KMS-11 (cell line): ENCODE measurements at regions not wholly inside any gene's neighbourhood (a gene's known extent, or its start where the extent isn't known, plus 50 kb on each side); places are given as distances from the start of the nearest gene placed in this dataset.

ENCODE experiments used
- H2AFZ ChIP-seq: fragments of 200-600 bp; sonication (generic); 2 replicates; pipeline ENCODE4 v1.6.1; 2016; ENCODE audit warnings: antibody characterized with exemption, mixed run types, low read depth
- H3K27ac ChIP-seq: fragments of 200-600 bp; sonication (generic); 2 replicates; pipeline ENCODE4 v1.6.1; 2016; ENCODE audit warnings: mild to moderate bottlenecking, mixed run types
- H3K27me3 ChIP-seq: fragments of 200-600 bp; sonication (generic); 2 replicates; pipeline ENCODE4 v1.6.1; 2017; ENCODE audit warnings: mild to moderate bottlenecking, low read depth, mixed run types, moderate library complexity; ENCODE audit not compliant: insufficient read depth
- H3K36me3 ChIP-seq: fragments of 200-600 bp; sonication (generic); 2 replicates; pipeline ENCODE4 v1.6.1; 2017; ENCODE audit warnings: mild to moderate bottlenecking, mixed run types; ENCODE audit not compliant: insufficient read depth
- H3K4me1 ChIP-seq: fragments of 200-600 bp; sonication (generic); 2 replicates; pipeline ENCODE4 v1.6.1; 2016; ENCODE audit warnings: mild to moderate bottlenecking, low read depth, mixed run types; ENCODE audit not compliant: poor library complexity, severe bottlenecking
- H3K4me2 ChIP-seq: fragments of 200-600 bp; sonication (generic); 2 replicates; pipeline ENCODE4 v1.7.0; 2016; ENCODE audit warnings: mild to moderate bottlenecking, mixed run types
- H3K4me3 ChIP-seq: fragments of 200-600 bp; sonication (generic); IDR thresholded peaks from 2 replicates; pipeline ENCODE4 v1.6.1; 2017; ENCODE audit warnings: low read depth, low read length, mixed read lengths; ENCODE audit not compliant: insufficient read depth
- H3K79me2 ChIP-seq: fragments of 200-600 bp; sonication (generic); 2 replicates; pipeline ENCODE4 v1.6.1; 2016; ENCODE audit warnings: low read depth, mixed run types; ENCODE audit not compliant: insufficient read depth
- H3K9ac ChIP-seq: fragments of 200-600 bp; sonication (generic); 2 replicates; pipeline ENCODE4 v1.6.1; 2016; ENCODE audit warnings: mild to moderate bottlenecking, mixed run types
- H4K20me1 ChIP-seq: fragments of 200-600 bp; sonication (generic); 2 replicates; pipeline ENCODE4 v1.6.1; 2016; ENCODE audit warnings: mild to moderate bottlenecking, mixed run types; ENCODE audit not compliant: insufficient read depth
- CTCF ChIP-seq: fragments of 200-600 bp; sonication (generic); conservative IDR thresholded peaks from 2 replicates; pipeline ENCODE4 v1.6.1; 2017; ENCODE audit warnings: low read depth, mild to moderate bottlenecking, antibody characterized with exemption, low read length, moderate library complexity, mixed read lengths

- Histone ChIP-seq H3K79me2 (no peaks in the 10 kb centered on the region), H4K20me1 (no peaks in the 10 kb centered on the region), H3K4me2 (no peak overlapping the region), H3K36me3 (no peaks in the 10 kb centered on the region), H3K4me3 (no peak overlapping the region), H3K9ac (no peak overlapping the region), H3K4me1 (peaks cover 15% of the 10 kb centered on the region), H2AFZ (no peak overlapping the region), H3K27me3 (no peaks in the 10 kb centered on the region), H3K27ac (no peak overlapping the region)
- no peak for TF ChIP-seq CTCF
Observed at GRCh38 chr20:39777610-39778009, 815.5 kb downstream of the DHX35 start.

GRCh38 chr20:39775110-39775509 is 813.0 kb downstream of the DHX35 start:
- no peaks in the 10 kb centered on the region for H3K79me2 ChIP-seq
- no peak overlapping the region for H3K27ac ChIP-seq
- no peaks in the 10 kb centered on the region for H3K27me3 ChIP-seq
- H2AFZ ChIP-seq, result no peak overlapping the region
- H4K20me1 ChIP-seq, result no peaks in the 10 kb centered on the region
- TF ChIP-seq CTCF, result no peak
- no peak overlapping the region for H3K4me2 ChIP-seq
- no peak overlapping the region for H3K9ac ChIP-seq
- no peak overlapping the region for H3K4me3 ChIP-seq
- H3K36me3 ChIP-seq, result no peaks in the 10 kb centered on the region
- H3K4me1 ChIP-seq, result peaks cover 15% of the 10 kb centered on the region

GRCh38 chr20:39773380-39774000 is 811.3 kb downstream of the DHX35 start:
- Histone ChIP-seq H3K4me2 (no peak overlapping the region), H3K4me1 (peaks cover 15% of the 10 kb centered on the region), H3K9ac (no peak overlapping the region), H3K79me2 (no peaks in the 10 kb centered on the region), H3K27ac (no peak overlapping the region), H3K36me3 (no peaks in the 10 kb centered on the region), H3K27me3 (no peaks in the 10 kb centered on the region), H2AFZ (no peak overlapping the region), H3K4me3 (no peak overlapping the region), H4K20me1 (no peaks in the 10 kb centered on the region)
- no peak for TF ChIP-seq CTCF

- no peaks in the 10 kb centered on the region for H3K4me1 ChIP-seq
- no peak overlapping the region for H3K27ac ChIP-seq
- no peak overlapping the region for H3K4me3 ChIP-seq
- H3K79me2 ChIP-seq, result no peaks in the 10 kb centered on the region
- H3K27me3 ChIP-seq, result no peaks in the 10 kb centered on the region
- H2AFZ ChIP-seq, result no peak overlapping the region
- H3K9ac ChIP-seq, result no peak overlapping the region
- TF ChIP-seq CTCF, result no peak
- H4K20me1 ChIP-seq, result no peaks in the 10 kb centered on the region
- no peaks in the 10 kb centered on the region for H3K36me3 ChIP-seq
- H3K4me2 ChIP-seq, result no peak overlapping the region
Observed at GRCh38 chr20:39767352-39767751, 805.2 kb downstream of the DHX35 start.
